HG02623 (cell line): ENCODE measurements at regions not wholly inside any gene's neighbourhood (a gene's known extent, or its start where the extent isn't known, plus 50 kb on each side); places are given as distances from the start of the nearest gene placed in this dataset.
"Not testable (repeated sequence)": the region's sequence is repeated elsewhere in the genome, so short reads cannot be mapped to it uniquely, and the experiment has no call there.

Experiments used
- ATAC-seq: cut with Tn5 transposase; IDR thresholded peaks from one replicate; pipeline ENCODE4 v1.9.1; 2021; ENCODE audit warnings: moderate library complexity; ENCODE audit not compliant: unreplicated experiment

DNA sequence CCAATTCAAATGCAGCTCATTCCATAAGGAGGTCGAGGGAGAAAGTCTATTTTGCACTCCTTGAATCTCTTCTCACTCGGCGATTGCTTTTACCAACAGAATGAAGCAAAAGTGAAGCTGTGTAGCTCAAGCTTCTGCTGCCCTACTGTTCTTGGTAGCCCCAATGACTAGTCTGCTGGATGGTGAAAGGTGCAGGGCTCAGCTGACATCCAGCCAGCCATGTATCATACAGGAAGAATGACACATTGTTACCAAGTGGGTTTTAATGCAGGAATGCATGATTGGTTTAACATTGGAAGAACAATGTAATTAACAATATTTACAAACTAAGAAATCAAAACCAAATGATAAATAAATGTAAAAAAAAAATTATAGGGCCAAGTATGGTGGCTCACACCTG, 286.2 kb upstream of the HSFY2 start:
- ATAC-seq, result no peak

- ATAC-seq, result no peak
Observed at GRCh38 chrY:19058831-19059370, 285.4 kb upstream of the HSFY2 start.

- ATAC-seq, result no peak
Observed at GRCh38 chrY:19056138-19056469, 282.6 kb upstream of the HSFY2 start.

GRCh38 chrY:19055232-19056137, 281.9 kb upstream of the HSFY2 start:
- ATAC-seq, result no peak

GRCh38 chrY:19053806-19054205, 280.3 kb upstream of the HSFY2 start:
- ATAC-seq, result no peak

GRCh38 chrY:19051021-19051420, 277.5 kb upstream of the HSFY2 start:
- ATAC-seq, result no peak

DNA sequence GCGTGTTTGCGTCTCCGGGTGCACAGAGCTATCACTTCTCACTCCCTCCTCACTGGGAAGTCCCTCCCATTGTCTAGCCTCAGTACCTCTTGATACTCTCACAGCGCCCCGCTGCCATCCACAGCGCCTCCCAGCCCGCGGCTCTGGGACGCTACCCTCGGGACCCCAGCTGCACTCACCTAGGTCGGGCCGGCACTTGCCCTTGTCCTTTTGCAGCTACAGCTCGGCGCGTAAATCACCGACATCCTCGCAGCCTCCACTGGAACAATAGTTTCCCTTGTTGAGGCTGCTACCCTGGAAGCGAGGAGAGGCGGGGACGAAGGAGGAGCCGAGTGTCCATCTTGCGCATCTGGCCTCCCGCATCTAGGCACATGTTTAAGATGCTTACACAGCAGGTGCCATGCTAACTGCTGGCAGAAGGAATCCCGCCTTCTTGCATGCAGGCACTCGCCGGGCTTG, 269.5 kb upstream of the HSFY2 start:
- no peak for ATAC-seq

DNA sequence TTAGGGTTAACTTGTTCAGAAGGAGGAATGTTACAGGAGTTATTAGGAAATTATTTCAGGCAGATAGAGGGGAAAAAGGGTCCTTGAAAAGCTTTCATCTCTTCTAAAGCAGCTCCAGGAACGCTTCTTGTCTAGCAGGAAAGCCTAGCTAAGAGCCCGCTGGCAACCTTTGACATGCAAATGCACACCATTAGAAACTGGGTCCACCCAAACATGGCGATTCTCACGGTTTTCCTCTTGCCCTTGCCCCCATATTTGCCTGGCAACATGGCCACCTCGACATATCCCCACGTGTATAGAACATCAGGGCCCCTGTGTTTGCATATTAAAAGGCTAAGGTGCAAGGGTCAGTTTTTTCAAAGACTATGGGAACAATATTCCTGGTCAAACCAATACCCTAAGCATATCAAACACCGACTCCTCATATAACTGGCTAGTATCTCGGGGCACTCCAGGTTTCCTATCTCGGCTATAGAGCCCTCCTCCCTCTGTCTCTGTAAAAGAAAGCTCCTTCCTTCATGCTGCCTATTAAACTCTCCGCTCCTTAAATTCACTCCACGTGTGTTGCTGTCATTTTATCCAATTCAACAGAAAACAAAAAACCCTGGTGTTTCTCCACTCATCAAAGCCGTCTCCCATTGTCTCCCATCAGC, 268.9 kb upstream of the HSFY2 start:
- ATAC-seq, result no peak

DNA sequence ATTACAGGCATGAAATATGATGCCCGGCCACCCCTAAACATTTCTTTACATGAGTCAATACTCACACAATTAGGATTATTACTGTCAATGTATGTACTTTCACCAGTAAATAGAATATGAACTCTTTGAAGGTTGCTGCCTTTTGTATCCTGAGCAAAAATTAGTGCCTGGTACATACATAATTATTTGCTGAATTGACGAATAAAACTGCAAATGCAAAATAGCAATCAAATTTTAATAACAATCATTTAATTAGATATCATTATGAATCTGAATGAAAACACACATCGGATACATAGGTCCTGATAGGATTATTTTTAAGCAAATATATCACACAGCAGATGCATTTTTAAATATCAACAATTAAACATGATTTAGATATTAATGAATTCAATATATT, 253.1 kb upstream of the HSFY2 start:
- no peak for ATAC-seq

GRCh38 chrY:19023934-19024333, 250.4 kb upstream of the HSFY2 start:
- ATAC-seq, result no peak

GRCh38 chrY:19020193-19020592, 246.7 kb upstream of the HSFY2 start:
- ATAC-seq, result no peak

DNA sequence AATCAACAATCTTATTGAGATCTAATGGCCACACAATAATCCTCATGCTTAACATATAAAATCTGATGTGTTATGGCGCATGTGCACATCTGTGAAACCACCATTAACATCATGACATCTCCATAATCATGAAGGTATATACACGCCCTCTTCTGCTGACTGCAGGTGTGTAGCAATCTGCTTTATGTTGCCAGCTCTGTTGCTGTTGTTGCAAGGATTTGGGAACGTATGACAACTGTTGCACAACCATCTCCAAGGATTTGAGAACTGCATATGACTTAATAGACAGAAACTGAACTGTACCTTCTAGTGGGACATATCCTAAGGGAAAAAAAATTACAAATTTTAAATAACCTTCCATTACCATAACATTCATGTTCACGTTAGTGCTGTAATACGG, 243.5 kb upstream of the HSFY2 start:
- ATAC-seq, result no peak

DNA sequence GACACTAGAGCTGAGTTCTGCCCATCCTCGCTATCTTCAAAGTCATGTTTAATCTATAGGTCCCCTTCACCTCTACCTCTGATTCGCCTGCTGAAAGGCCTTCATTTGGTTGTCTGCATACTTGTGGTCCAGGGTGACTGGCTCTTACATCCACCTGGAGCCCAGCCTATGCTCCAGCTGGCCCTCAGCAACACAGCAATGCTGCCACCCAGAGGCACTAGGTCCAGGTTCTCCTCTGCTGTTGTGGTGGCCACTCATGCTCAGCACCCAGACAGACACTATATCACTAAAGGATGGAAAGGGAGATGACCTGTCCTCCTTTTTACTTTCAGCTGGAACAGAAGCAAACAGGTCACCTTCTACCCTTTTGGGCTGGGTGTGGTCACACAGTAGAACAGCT, 242.3 kb upstream of the HSFY2 start:
- no peak for ATAC-seq

GRCh38 chrY:19015213-19015612, 241.7 kb upstream of the HSFY2 start:
- no peak for ATAC-seq

GRCh38 chrY:19012985-19013384, 239.4 kb upstream of the HSFY2 start:
- ATAC-seq, result no peak

GRCh38 chrY:19011605-19012090, 238.1 kb upstream of the HSFY2 start:
- peak; percentile 41 for ATAC-seq

- ATAC-seq, result no peak
Observed at GRCh38 chrY:19006234-19006633, 232.7 kb upstream of the HSFY2 start.

- ATAC-seq, result no peak
Observed at GRCh38 chrY:19005579-19005978, 232.0 kb upstream of the HSFY2 start.

- ATAC-seq, result no peak
Observed at GRCh38 chrY:18997635-18998240, 224.2 kb upstream of the HSFY2 start.

DNA sequence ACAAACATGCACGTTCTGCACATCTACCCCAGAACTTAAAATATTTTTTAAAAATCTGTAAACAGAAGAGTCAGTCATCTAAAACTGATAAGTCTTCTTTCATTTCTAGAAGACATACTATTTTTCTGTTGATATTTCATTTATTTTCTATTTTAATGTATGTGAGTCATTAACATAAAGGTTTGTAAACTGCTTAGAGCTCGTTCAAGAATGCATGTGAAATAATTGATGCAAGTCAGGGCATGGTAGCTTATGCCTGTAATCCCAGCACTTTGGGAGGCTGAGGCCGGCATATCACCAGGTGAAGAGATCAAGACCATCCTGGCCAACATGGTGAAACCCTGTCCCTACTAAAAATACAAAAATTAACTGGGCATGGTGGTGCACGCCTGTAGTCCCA, 219.9 kb upstream of the HSFY2 start:
- ATAC-seq, result no peak

- ATAC-seq, result not testable (repeated sequence)
Observed at GRCh38 chrY:18992684-18993083, 219.1 kb upstream of the HSFY2 start.

- ATAC-seq, result no peak
Observed at GRCh38 chrY:18989356-18989755, 215.8 kb upstream of the HSFY2 start.
